GM23338 (cell line): ENCODE measurements at regions not wholly inside any gene's neighbourhood (a gene's known extent, or its start where the extent isn't known, plus 50 kb on each side); places are given as distances from the start of the nearest gene placed in this dataset.

ENCODE experiments used
- ATAC-seq: fragments of 200-7000 bp; cut with Tn5 transposase; 3 replicates; pipeline ENCODE4 v1.9.1; 2020
- DNase-seq: peaks from one replicate; pipeline ENCODE4 v3.0.0-alpha.2; 2015; ENCODE audit warnings: low spot score
- H2AFZ ChIP-seq: fragments of 200-600 bp; sonication (generic); 2 replicates; pipeline ENCODE4 v1.8.0; 2016; ENCODE audit warnings: antibody characterized with exemption, mild to moderate bottlenecking, moderate library complexity
- H3F3A ChIP-seq: fragments of 200-600 bp; sonication (generic); replicated peaks from 2 replicates; pipeline ENCODE4 v1.8.0; 2017; ENCODE audit warnings: antibody characterized with exemption, mixed run types, low read depth
- H3K27ac ChIP-seq: fragments of 200-600 bp; sonication (generic); 2 replicates; pipeline ENCODE4 v1.6.1; 2016; ENCODE audit warnings: low read depth
- H3K27me3 ChIP-seq: fragments of 200-600 bp; sonication (generic); 2 replicates; pipeline ENCODE4 v1.8.0; 2016; ENCODE audit warnings: mild to moderate bottlenecking, mixed run types, moderate library complexity; ENCODE audit not compliant: insufficient read depth
- H3K36me3 ChIP-seq: fragments of 200-600 bp; sonication (generic); 2 replicates; pipeline ENCODE4 v1.8.0; 2016; ENCODE audit warnings: mild to moderate bottlenecking; ENCODE audit not compliant: insufficient read depth
- H3K4me1 ChIP-seq: fragments of 200-600 bp; sonication (generic); 2 replicates; pipeline ENCODE4 v1.8.0; 2016; ENCODE audit warnings: mild to moderate bottlenecking, moderate library complexity; ENCODE audit not compliant: insufficient read depth
- H3K4me2 ChIP-seq: fragments of 200-600 bp; sonication (generic); 2 replicates; pipeline ENCODE4 v1.7.1; 2017; ENCODE audit warnings: mixed run types
- H3K4me3 ChIP-seq: fragments of 200-600 bp; sonication (generic); 2 replicates; pipeline ENCODE4 v1.6.1; 2016; ENCODE audit warnings: mixed run types
- H3K79me2 ChIP-seq: fragments of 200-600 bp; sonication (generic); replicated peaks from 2 replicates; pipeline ENCODE4 v1.8.0; 2017; ENCODE audit warnings: mild to moderate bottlenecking; ENCODE audit not compliant: insufficient read depth
- H3K9me2 ChIP-seq: fragments of 200-600 bp; sonication (generic); 2 replicates; pipeline ENCODE4 v1.8.0; 2017; ENCODE audit not compliant: insufficient read depth
- H4K20me1 ChIP-seq: fragments of 200-600 bp; sonication (generic); replicated peaks from 2 replicates; pipeline ENCODE4 v1.8.0; 2017; ENCODE audit warnings: mild to moderate bottlenecking; ENCODE audit not compliant: insufficient read depth
- H3K27ac Mint-ChIP-seq: 2 replicates; pipeline ENCODE4 v1.8.0; 2020; ENCODE audit warnings: inconsistent platforms, mild to moderate bottlenecking, moderate library complexity, mixed read lengths
- H3K27me3 Mint-ChIP-seq: 3 replicates; pipeline ENCODE4 v1.8.0; 2022; ENCODE audit warnings: low read depth, mild to moderate bottlenecking, moderate library complexity, mixed read lengths, inconsistent platforms; ENCODE audit not compliant: insufficient read depth, poor library complexity
- H3K36me3 Mint-ChIP-seq: 3 replicates; pipeline ENCODE4 v1.8.0; 2021; ENCODE audit warnings: low read depth, mild to moderate bottlenecking, inconsistent platforms, moderate library complexity, mixed read lengths
- H3K4me1 Mint-ChIP-seq: 3 replicates; pipeline ENCODE4 v1.8.0; 2020; ENCODE audit warnings: mild to moderate bottlenecking, inconsistent platforms, mixed read lengths
- H3K4me3 Mint-ChIP-seq: 3 replicates; pipeline ENCODE4 v1.8.0; 2021; ENCODE audit warnings: moderate library complexity, mild to moderate bottlenecking, inconsistent platforms, mixed read lengths
- H3K9me3 Mint-ChIP-seq: 3 replicates; pipeline ENCODE4 v1.8.0; 2020; ENCODE audit warnings: moderate library complexity, mild to moderate bottlenecking, inconsistent platforms, mixed read lengths
- CREB1 ChIP-seq: fragments of 250-450 bp; sonication (Bioruptor Pico); IDR thresholded peaks from 2 replicates; pipeline ENCODE4 v1.5.0; 2020; ENCODE audit warnings: low read depth, mild to moderate bottlenecking, moderate library complexity
- EZH2 ChIP-seq: fragments of 200-600 bp; sonication (generic); IDR thresholded peaks from one replicate; pipeline ENCODE4 v1.8.0; 2017; ENCODE audit warnings: antibody characterized with exemption, mild to moderate bottlenecking, low read depth; ENCODE audit not compliant: unreplicated experiment
- EZH2phosphoT487 ChIP-seq: fragments of 200-600 bp; sonication (generic); IDR thresholded peaks from one replicate; pipeline ENCODE4 v1.8.1; 2018; ENCODE audit warnings: antibody characterized with exemption; ENCODE audit not compliant: unreplicated experiment
- JUNB ChIP-seq: IDR thresholded peaks from one replicate; pipeline ENCODE4 v1.6.1; 2016; ENCODE audit warnings: antibody characterized with exemption; ENCODE audit not compliant: unreplicated experiment
- POLR2AphosphoS5 ChIP-seq: IDR thresholded peaks from 2 replicates; pipeline ENCODE4 v1.6.1; 2016; ENCODE audit warnings: antibody characterized with exemption, low read depth
- REST ChIP-seq: IDR thresholded peaks from one replicate; pipeline ENCODE4 v1.6.1; 2018; ENCODE audit warnings: antibody characterized with exemption; ENCODE audit not compliant: unreplicated experiment
- STAT1 ChIP-seq: IDR thresholded peaks from one replicate; pipeline ENCODE4 v1.6.1; 2016; ENCODE audit warnings: antibody characterized with exemption; ENCODE audit not compliant: unreplicated experiment
- ZNF114 ChIP-seq: fragments of 250-450 bp; sonication (Bioruptor Pico); IDR thresholded peaks from 2 replicates; pipeline ENCODE4 v1.5.0; 2020; ENCODE audit warnings: mild to moderate bottlenecking, moderate library complexity
- ZNF331 ChIP-seq: fragments of 250-450 bp; sonication (Bioruptor Pico); IDR thresholded peaks from 2 replicates; pipeline ENCODE4 v1.5.0; 2020; ENCODE audit warnings: low read depth, mild to moderate bottlenecking, moderate library complexity
- ZNF462 ChIP-seq: fragments of 250-450 bp; sonication (Bioruptor Pico); IDR thresholded peaks from 2 replicates; pipeline ENCODE4 v1.5.0; 2020; ENCODE audit warnings: mild to moderate bottlenecking, moderate library complexity

DNA sequence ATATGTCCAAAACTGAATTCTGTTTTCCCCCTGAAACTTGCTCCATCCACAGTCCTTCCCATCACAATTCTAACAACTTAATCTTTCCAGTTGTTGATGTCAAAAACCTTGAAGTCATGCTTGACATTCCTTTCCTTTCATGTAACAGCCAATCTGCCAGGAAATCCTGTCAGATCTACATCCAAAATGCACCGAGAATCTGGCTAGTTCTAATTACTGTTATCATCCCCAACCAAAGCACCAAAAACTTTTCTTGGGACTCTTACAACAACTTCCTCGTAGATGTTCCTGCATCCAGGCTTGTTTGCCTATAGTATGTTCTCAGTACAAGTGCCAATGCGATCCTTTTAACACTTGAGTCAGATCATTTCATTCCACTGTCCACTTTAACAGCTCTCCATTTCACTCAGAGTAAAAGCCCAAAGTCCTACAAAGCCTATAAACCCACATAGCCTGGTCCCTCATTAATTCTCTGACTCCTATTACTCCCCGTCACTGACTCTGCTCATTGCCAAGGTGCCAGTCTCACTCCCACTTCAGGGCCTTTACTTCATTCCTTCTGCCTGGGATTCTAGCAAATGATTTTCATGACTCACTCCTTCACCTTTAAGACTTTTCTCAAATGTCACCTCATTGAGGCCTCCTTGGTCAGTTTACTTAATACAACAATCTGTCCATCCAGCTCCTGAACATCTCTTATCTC, 493.2 kb upstream of the NFIA start:
- H3K9me2 ChIP-seq: no peaks in the 10 kb centered on the region
- H3K4me2 ChIP-seq: no peak overlapping the region
- H3K4me3 Mint-ChIP-seq: no peak overlapping the region
- H3K27ac ChIP-seq: no peak overlapping the region
- H3K4me1 ChIP-seq: no peaks in the 10 kb centered on the region
- H3K27ac Mint-ChIP-seq: no peak overlapping the region
- no peak overlapping the region for H3K4me3 ChIP-seq
- no peaks in the 10 kb centered on the region for H4K20me1 ChIP-seq
- H3K27me3 Mint-ChIP-seq: no peaks in the 10 kb centered on the region
- H3K9me3 Mint-ChIP-seq: peaks cover 10% of the 10 kb centered on the region; the same call in 2 of the 3 replicates
- ATAC-seq (no peak), DNase-seq (no peak)
- no peaks in the 10 kb centered on the region for H3F3A ChIP-seq
- H3K79me2 ChIP-seq: no peaks in the 10 kb centered on the region
- no peaks in the 10 kb centered on the region for H3K4me1 Mint-ChIP-seq
- TF ChIP-seq POLR2AphosphoS5: no peak
- TF ChIP-seq EZH2: no peak
- no peak for TF ChIP-seq EZH2phosphoT487
- TF ChIP-seq ZNF331 (CRISPR knock-in tag): no peak
- TF ChIP-seq CREB1: no peak
- no peak for TF ChIP-seq ZNF462 (CRISPR knock-in tag)
- no peak for TF ChIP-seq STAT1
- TF ChIP-seq REST: no peak
- TF ChIP-seq ZNF114: no peak
- no peak for TF ChIP-seq JUNB
- H3K27me3 ChIP-seq: no peaks in the 10 kb centered on the region
- H2AFZ ChIP-seq: no peak overlapping the region
- peaks cover 3% of the 10 kb centered on the region; the same call in 1 of the 3 replicates for H3K36me3 Mint-ChIP-seq
- H3K36me3 ChIP-seq: no peaks in the 10 kb centered on the region
